NCI-H524 (cell line): ENCODE measurements at regions not wholly inside any gene's neighbourhood (a gene's known extent, or its start where the extent isn't known, plus 50 kb on each side); places are given as distances from the start of the nearest gene placed in this dataset.
"Not testable (repeated sequence)": the region's sequence is repeated elsewhere in the genome, so short reads cannot be mapped to it uniquely, and the experiment has no call there.

ENCODE experiments used
- DNase-seq, 2 experiments: peaks; one replicate each; lab custom pipeline; 2025; lab: John Stamatoyannopoulos, UW

- DNase-seq: peak in 1 of 2 experiments; percentile 20
Measured at GRCh38 chrX:90575155-90575554, 653.4 kb downstream of the TGIF2LX start.

GRCh38 chrX:90601921-90602320 is 680.2 kb downstream of the TGIF2LX start:
- DNase-seq: not testable (repeated sequence)

GRCh38 chrX:90605736-90606135 is 684.0 kb downstream of the TGIF2LX start:
- DNase-seq: not testable (repeated sequence)

- no peak for DNase-seq
Measured at GRCh38 chrX:90617710-90618325, 696.1 kb downstream of the TGIF2LX start.

GRCh38 chrX:90665161-90665560 is 743.5 kb downstream of the TGIF2LX start:
- peak; percentile 26 to 80 for DNase-seq

GRCh38 chrX:90713552-90713951 is 721.1 kb upstream of the PABPC5 start:
- DNase-seq: not testable (repeated sequence)

GRCh38 chrX:90737555-90737954 is 697.1 kb upstream of the PABPC5 start:
- DNase-seq: not testable (repeated sequence)

GRCh38 chrX:90757619-90758018 is 677.0 kb upstream of the PABPC5 start:
- not testable (repeated sequence) for DNase-seq

- DNase-seq: not testable (repeated sequence)
Measured at GRCh38 chrX:90765482-90765881, 669.2 kb upstream of the PABPC5 start.

DNA sequence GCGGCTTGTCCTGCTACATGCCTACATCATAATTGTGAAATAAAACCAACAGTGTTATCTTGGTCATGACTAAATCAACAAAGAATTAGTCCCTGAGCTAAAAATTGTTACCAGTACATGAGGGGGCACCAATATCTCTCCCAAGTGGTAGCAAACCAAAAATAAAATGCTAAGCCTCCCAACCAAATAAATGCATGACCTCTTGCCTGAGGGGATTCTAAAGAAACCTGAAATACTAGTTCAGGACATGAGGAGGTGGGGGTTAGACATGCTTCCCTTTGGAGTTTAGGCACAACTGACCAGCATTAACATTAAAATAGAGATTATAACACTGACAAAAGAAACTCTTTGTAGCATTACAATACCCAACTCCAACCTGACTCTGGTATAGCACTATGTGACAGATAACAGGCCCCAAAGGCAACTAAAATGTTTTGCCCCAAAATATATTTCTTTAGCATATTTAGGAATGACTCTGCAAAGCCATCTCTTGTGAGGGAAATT is 654.3 kb upstream of the PABPC5 start:
- not testable (repeated sequence) for DNase-seq
